Amniotic epithelial cell (primary cell): ENCODE measurements at regions not wholly inside any gene's neighbourhood (a gene's known extent, or its start where the extent isn't known, plus 50 kb on each side); places are given as distances from the start of the nearest gene placed in this dataset.
"Not testable (repeated sequence)": the region's sequence is repeated elsewhere in the genome, so short reads cannot be mapped to it uniquely, and the experiment has no call there.

Source experiments
- DNase-seq: peaks from one replicate; pipeline ENCODE4 v3.0.0-alpha.2; 2010; ENCODE audit warnings: low read depth

GRCh38 chr2:182595650-182596049 lies 120.4 kb upstream of the DNAJC10 start:
- no peak for DNase-seq

DNA sequence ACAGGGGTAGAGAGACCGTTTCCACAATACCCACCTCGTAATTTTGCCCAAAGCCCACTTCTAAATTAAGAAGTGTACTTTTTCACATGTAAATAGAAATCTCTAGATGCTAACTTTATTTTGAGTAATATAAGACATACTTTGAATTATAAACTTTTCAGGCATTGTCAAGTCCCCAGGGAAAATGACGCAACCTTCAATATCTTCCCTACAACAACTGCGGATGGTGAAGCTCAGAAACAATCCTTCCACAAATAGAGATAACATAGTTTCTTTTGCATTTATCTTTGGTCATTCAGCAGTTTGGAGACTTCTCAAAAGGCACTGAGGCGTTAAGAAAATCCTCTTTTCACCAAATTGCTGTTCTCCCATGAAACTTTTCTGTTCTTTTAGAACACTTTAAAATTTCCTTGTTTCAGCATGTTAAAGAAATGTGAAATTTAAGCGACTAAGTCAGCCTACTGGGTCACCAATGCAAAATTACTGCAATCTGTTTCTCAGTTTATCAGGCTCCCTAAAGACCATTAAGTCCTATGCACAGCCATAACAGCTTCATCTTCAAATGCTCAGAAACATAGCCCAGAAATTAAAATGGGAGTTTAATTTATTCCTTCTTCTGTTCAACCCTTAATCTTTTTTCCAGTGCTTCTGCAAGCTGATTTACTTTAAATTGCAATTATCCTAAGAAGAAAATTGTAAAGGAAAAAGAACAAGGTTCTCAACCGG lies 118.3 kb upstream of the DNAJC10 start:
- DNase-seq: peak; percentile 56

GRCh38 chr2:182598626-182599025 lies 117.4 kb upstream of the DNAJC10 start:
- peak; percentile 96 for DNase-seq

- DNase-seq: no peak
Measured at GRCh38 chr2:182605166-182605565, 110.9 kb upstream of the DNAJC10 start.

DNA sequence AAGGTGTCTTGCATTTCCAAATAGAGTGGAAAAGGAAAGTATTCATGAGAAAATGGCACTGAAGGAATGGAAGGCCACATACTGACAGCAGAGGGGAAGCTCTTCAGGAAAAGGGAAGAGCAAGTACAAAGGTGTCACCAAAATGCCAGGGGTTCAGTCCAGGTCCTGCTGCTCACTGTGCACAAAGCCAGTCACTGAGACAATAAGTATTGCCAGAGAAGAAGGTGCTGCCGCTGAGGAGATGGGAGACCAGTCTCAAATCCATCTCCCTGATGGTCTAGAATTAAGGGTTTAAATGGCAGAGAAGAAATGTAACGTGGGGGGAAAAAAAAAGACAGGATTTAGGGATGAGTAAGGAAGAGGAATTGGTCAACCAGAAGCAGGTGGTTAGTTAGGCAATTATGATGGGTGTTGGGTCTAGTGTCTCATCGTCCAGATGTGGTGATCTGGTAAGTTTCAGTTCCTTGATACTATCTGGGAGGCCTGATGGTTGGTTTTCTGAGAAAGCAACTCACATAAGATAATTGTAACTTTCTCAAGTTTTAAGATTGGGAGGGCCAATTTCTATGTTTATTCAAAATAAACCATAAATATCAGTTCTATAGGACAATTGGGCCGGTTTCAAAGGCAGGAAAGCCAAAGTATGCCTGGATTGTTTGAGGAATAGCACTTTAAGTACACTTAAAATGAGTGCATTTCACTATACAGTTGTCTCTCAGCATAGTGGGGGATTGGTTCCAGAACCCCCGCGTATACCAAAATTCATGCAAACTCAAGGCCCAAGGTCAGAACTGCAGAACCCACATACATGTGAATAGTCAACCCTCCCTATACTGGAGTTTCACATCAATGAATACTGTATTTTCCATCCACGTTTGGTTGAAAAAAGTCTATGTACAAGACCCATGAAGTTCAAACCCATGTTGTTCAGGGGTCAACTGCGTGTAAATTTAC lies 109.1 kb upstream of the DNAJC10 start:
- DNase-seq: peak; percentile 72

DNA sequence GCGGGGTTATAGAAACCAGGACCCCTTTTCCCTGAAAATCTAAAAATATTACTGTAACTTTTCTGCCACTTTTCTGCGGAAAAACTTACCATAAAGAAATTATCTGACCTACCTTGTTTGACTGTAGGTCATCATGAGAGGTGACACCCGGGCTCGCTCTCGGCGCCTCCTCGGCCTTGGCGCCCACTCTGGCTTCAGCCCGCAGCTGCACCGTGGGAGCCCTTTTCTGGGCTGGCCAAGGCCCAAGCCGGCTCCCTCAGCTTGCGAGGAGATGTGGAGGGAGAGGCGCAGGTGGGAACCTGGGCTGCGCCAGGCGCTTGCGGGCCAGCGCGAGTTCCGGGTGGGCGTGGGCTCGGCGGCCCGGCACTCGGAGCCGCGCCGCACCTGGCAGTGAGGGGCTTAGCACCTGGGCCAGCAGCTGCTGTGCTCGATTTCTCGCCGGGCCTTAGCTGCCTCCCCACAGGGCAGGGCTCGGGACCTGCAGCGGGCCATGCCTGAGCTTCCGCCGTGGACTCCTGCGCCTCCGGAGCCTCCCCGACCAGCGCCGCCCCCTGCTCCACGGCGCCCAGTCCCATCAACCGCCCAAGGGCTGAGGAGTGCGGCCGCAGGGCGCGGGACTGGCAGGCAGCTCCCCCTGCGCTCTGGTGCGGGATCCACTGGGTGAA lies 107.7 kb upstream of the DNAJC10 start:
- DNase-seq: no peak

DNA sequence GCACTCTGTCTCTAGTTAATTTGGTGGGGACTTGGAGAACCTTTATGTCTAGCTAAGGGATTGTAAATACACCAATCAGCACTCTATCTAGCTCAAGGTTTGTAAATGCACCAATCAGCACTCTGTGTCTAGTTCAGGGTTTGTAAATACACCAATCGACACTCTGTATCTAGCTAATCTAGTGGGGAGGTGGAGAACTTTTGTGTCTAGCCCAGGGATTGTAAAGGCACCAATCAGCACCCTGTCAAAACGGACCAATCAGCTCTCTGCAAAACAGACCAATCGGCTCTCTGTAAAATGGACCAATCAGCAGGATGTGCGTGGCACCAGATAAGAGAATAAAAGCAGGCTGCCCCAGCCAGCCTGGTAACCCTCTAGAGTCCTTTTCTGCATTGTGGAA lies 107.1 kb upstream of the DNAJC10 start:
- DNase-seq: not testable (repeated sequence)

- no peak for DNase-seq
Measured at GRCh38 chr2:182610231-182610630, 105.8 kb upstream of the DNAJC10 start.

GRCh38 chr2:182611009-182611408 lies 105.0 kb upstream of the DNAJC10 start:
- DNase-seq: no peak

GRCh38 chr2:182615036-182615435 lies 101.0 kb upstream of the DNAJC10 start:
- DNase-seq: no peak

GRCh38 chr2:182616471-182617393 lies 99.3 kb upstream of the DNAJC10 start:
- DNase-seq: peak; percentile 90

GRCh38 chr2:182618672-182619079 lies 97.4 kb upstream of the DNAJC10 start:
- peak; percentile 96 for DNase-seq

- DNase-seq: peak; percentile 67
Measured at GRCh38 chr2:182619276-182619675, 96.8 kb upstream of the DNAJC10 start.

DNA sequence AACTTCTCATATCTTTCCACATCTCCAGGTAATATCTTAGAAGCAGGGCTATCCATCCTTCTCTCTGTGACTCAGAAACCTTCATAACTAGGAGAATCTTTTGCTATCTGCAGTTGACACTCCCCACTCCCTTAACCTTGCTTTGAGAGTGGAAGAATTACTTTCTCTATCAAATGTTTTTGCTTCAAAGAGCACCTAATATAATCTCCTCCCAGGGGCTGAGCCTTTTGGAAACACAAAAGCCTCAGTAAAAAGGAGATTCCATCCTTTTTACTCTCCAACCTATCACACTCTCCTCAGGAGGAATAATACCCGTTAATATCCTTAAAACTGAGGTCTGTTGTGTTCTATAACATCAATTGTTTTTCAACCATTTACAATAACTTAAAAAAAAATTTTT lies 94.9 kb upstream of the DNAJC10 start:
- DNase-seq: no peak

GRCh38 chr2:182621810-182622209 lies 94.2 kb upstream of the DNAJC10 start:
- DNase-seq: no peak

GRCh38 chr2:182622231-182622630 lies 93.8 kb upstream of the DNAJC10 start:
- no peak for DNase-seq

GRCh38 chr2:182625814-182626213 lies 90.2 kb upstream of the DNAJC10 start:
- DNase-seq: no peak

- DNase-seq: no peak
Measured at GRCh38 chr2:182628916-182629315, 87.1 kb upstream of the DNAJC10 start.

GRCh38 chr2:182630207-182630606 lies 85.8 kb upstream of the DNAJC10 start:
- DNase-seq: no peak

GRCh38 chr2:182631299-182631698 lies 84.8 kb upstream of the DNAJC10 start:
- no peak for DNase-seq

DNA sequence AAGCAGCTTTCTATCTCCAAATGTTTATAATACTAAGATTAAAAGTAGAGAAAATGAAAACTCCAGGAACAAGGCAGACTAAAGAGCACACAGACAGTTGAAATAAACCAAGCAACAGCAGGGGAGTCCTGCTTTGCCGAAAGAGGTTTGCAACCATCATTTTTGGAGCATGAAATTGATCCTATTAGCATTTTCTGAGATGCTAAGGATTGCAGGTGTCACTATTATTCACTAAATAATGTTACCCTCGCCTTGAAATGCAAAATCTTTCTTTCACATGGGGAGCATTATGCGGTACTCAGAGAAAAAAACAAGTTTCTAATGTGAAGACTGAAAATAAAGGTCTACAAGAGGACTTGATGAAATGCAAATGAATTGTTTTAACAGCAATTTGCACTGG lies 81.7 kb upstream of the DNAJC10 start:
- no peak for DNase-seq

- DNase-seq: no peak
Measured at GRCh38 chr2:182636699-182637098, 79.4 kb upstream of the DNAJC10 start.
